GM23338 (cell line): ENCODE measurements at regions not wholly inside any gene's neighbourhood (a gene's known extent, or its start where the extent isn't known, plus 50 kb on each side); places are given as distances from the start of the nearest gene placed in this dataset.

Experiments used
- ATAC-seq: fragments of 200-7000 bp; cut with Tn5 transposase; 3 replicates; pipeline ENCODE4 v1.9.1; 2020
- DNase-seq: peaks from one replicate; pipeline ENCODE4 v3.0.0-alpha.2; 2015; ENCODE audit warnings: low spot score
- H2AFZ ChIP-seq: fragments of 200-600 bp; sonication (generic); 2 replicates; pipeline ENCODE4 v1.8.0; 2016; ENCODE audit warnings: antibody characterized with exemption, mild to moderate bottlenecking, moderate library complexity
- H3F3A ChIP-seq: fragments of 200-600 bp; sonication (generic); replicated peaks from 2 replicates; pipeline ENCODE4 v1.8.0; 2017; ENCODE audit warnings: antibody characterized with exemption, mixed run types, low read depth
- H3K27ac ChIP-seq: fragments of 200-600 bp; sonication (generic); 2 replicates; pipeline ENCODE4 v1.6.1; 2016; ENCODE audit warnings: low read depth
- H3K27me3 ChIP-seq: fragments of 200-600 bp; sonication (generic); 2 replicates; pipeline ENCODE4 v1.8.0; 2016; ENCODE audit warnings: mild to moderate bottlenecking, mixed run types, moderate library complexity; ENCODE audit not compliant: insufficient read depth
- H3K36me3 ChIP-seq: fragments of 200-600 bp; sonication (generic); 2 replicates; pipeline ENCODE4 v1.8.0; 2016; ENCODE audit warnings: mild to moderate bottlenecking; ENCODE audit not compliant: insufficient read depth
- H3K4me1 ChIP-seq: fragments of 200-600 bp; sonication (generic); 2 replicates; pipeline ENCODE4 v1.8.0; 2016; ENCODE audit warnings: mild to moderate bottlenecking, moderate library complexity; ENCODE audit not compliant: insufficient read depth
- H3K4me2 ChIP-seq: fragments of 200-600 bp; sonication (generic); 2 replicates; pipeline ENCODE4 v1.7.1; 2017; ENCODE audit warnings: mixed run types
- H3K4me3 ChIP-seq: fragments of 200-600 bp; sonication (generic); 2 replicates; pipeline ENCODE4 v1.6.1; 2016; ENCODE audit warnings: mixed run types
- H3K79me2 ChIP-seq: fragments of 200-600 bp; sonication (generic); replicated peaks from 2 replicates; pipeline ENCODE4 v1.8.0; 2017; ENCODE audit warnings: mild to moderate bottlenecking; ENCODE audit not compliant: insufficient read depth
- H3K9me2 ChIP-seq: fragments of 200-600 bp; sonication (generic); 2 replicates; pipeline ENCODE4 v1.8.0; 2017; ENCODE audit not compliant: insufficient read depth
- H4K20me1 ChIP-seq: fragments of 200-600 bp; sonication (generic); replicated peaks from 2 replicates; pipeline ENCODE4 v1.8.0; 2017; ENCODE audit warnings: mild to moderate bottlenecking; ENCODE audit not compliant: insufficient read depth
- H3K27ac Mint-ChIP-seq: 2 replicates; pipeline ENCODE4 v1.8.0; 2020; ENCODE audit warnings: inconsistent platforms, mild to moderate bottlenecking, moderate library complexity, mixed read lengths
- H3K27me3 Mint-ChIP-seq: 3 replicates; pipeline ENCODE4 v1.8.0; 2022; ENCODE audit warnings: low read depth, mild to moderate bottlenecking, moderate library complexity, mixed read lengths, inconsistent platforms; ENCODE audit not compliant: insufficient read depth, poor library complexity
- H3K36me3 Mint-ChIP-seq: 3 replicates; pipeline ENCODE4 v1.8.0; 2021; ENCODE audit warnings: low read depth, mild to moderate bottlenecking, inconsistent platforms, moderate library complexity, mixed read lengths
- H3K4me1 Mint-ChIP-seq: 3 replicates; pipeline ENCODE4 v1.8.0; 2020; ENCODE audit warnings: mild to moderate bottlenecking, inconsistent platforms, mixed read lengths
- H3K4me3 Mint-ChIP-seq: 3 replicates; pipeline ENCODE4 v1.8.0; 2021; ENCODE audit warnings: moderate library complexity, mild to moderate bottlenecking, inconsistent platforms, mixed read lengths
- H3K9me3 Mint-ChIP-seq: 3 replicates; pipeline ENCODE4 v1.8.0; 2020; ENCODE audit warnings: moderate library complexity, mild to moderate bottlenecking, inconsistent platforms, mixed read lengths
- CREB1 ChIP-seq: fragments of 250-450 bp; sonication (Bioruptor Pico); IDR thresholded peaks from 2 replicates; pipeline ENCODE4 v1.5.0; 2020; ENCODE audit warnings: low read depth, mild to moderate bottlenecking, moderate library complexity
- ETS1 ChIP-seq: IDR thresholded peaks from 2 replicates; pipeline ENCODE4 v1.6.1; 2016; ENCODE audit warnings: antibody characterized with exemption
- EZH2phosphoT487 ChIP-seq: fragments of 200-600 bp; sonication (generic); IDR thresholded peaks from one replicate; pipeline ENCODE4 v1.8.1; 2018; ENCODE audit warnings: antibody characterized with exemption; ENCODE audit not compliant: unreplicated experiment
- JUNB ChIP-seq: IDR thresholded peaks from one replicate; pipeline ENCODE4 v1.6.1; 2016; ENCODE audit warnings: antibody characterized with exemption; ENCODE audit not compliant: unreplicated experiment
- NANOG ChIP-seq: IDR thresholded peaks from 2 replicates; pipeline ENCODE4 v1.6.1; 2016; ENCODE audit warnings: antibody characterized with exemption, borderline replicate concordance
- POLR2AphosphoS5 ChIP-seq: IDR thresholded peaks from 2 replicates; pipeline ENCODE4 v1.6.1; 2016; ENCODE audit warnings: antibody characterized with exemption, low read depth
- REST ChIP-seq: IDR thresholded peaks from one replicate; pipeline ENCODE4 v1.6.1; 2018; ENCODE audit warnings: antibody characterized with exemption; ENCODE audit not compliant: unreplicated experiment
- ZNF331 ChIP-seq: fragments of 250-450 bp; sonication (Bioruptor Pico); IDR thresholded peaks from 2 replicates; pipeline ENCODE4 v1.5.0; 2020; ENCODE audit warnings: low read depth, mild to moderate bottlenecking, moderate library complexity
- ZNF462 ChIP-seq: fragments of 250-450 bp; sonication (Bioruptor Pico); IDR thresholded peaks from 2 replicates; pipeline ENCODE4 v1.5.0; 2020; ENCODE audit warnings: mild to moderate bottlenecking, moderate library complexity

GRCh38 chr6:23396949-23397348 is 729.1 kb upstream of the NRSN1 start:
- Mint-ChIP-seq H3K36me3 (no peaks in the 10 kb centered on the region), H3K4me1 (peaks cover 11% of the 10 kb centered on the region), H3K27me3 (no peaks in the 10 kb centered on the region), H3K9me3 (no peaks in the 10 kb centered on the region), H3K27ac (peak overlapping the region; percentile 92), H3K4me3 (no peak overlapping the region)
- DNase-seq, result peak; percentile 10
- H3K4me1 ChIP-seq, result peaks cover 16% of the 10 kb centered on the region
- H3K4me2 ChIP-seq, result peak overlapping the region; percentile 15
- no peaks in the 10 kb centered on the region; the same call in 1 of the 2 replicates for H3K9me2 ChIP-seq
- H3F3A ChIP-seq, result no peaks in the 10 kb centered on the region
- no peak overlapping the region for H2AFZ ChIP-seq
- no peaks in the 10 kb centered on the region for H4K20me1 ChIP-seq
- H3K27ac ChIP-seq, result 0 out of 2 replicates have a peak overlapping the region, but pooled peaks have one; percentile 22
- TF ChIP-seq ZNF331 (CRISPR knock-in tag) (no peak), CREB1 (CRISPR knock-in tag) (no peak), ZNF462 (CRISPR knock-in tag) (0 out of 2 replicates have a peak, but pooled peaks have one; percentile 28)
- H3K4me3 ChIP-seq, result no peak overlapping the region
- ATAC-seq, result peak; percentile 32; the same call in 2 of the 3 replicates
- no peaks in the 10 kb centered on the region for H3K27me3 ChIP-seq
- H3K36me3 ChIP-seq, result no peaks in the 10 kb centered on the region
- no peaks in the 10 kb centered on the region for H3K79me2 ChIP-seq

GRCh38 chr6:23403460-23403859 is 722.6 kb upstream of the NRSN1 start:
- Histone ChIP-seq H3F3A (no peaks in the 10 kb centered on the region), H3K36me3 (no peaks in the 10 kb centered on the region), H4K20me1 (no peaks in the 10 kb centered on the region), H3K4me2 (no peak overlapping the region), H3K27me3 (no peaks in the 10 kb centered on the region), H3K79me2 (no peaks in the 10 kb centered on the region), H3K4me1 (no peaks in the 10 kb centered on the region), H3K9me2 (no peaks in the 10 kb centered on the region), H2AFZ (no peak overlapping the region), H3K4me3 (no peak overlapping the region), H3K27ac (no peak overlapping the region)
- no peaks in the 10 kb centered on the region for H3K36me3 Mint-ChIP-seq
- no peak overlapping the region for H3K27ac Mint-ChIP-seq
- H3K4me3 Mint-ChIP-seq, result no peak overlapping the region
- ATAC-seq (no peak), DNase-seq (no peak)
- H3K9me3 Mint-ChIP-seq, result no peaks in the 10 kb centered on the region
- peaks cover under 1% of the 10 kb centered on the region; the same call in 1 of the 3 replicates for H3K4me1 Mint-ChIP-seq
- no peaks in the 10 kb centered on the region for H3K27me3 Mint-ChIP-seq
- TF ChIP-seq NANOG (no peak), REST (no peak), EZH2phosphoT487 (no peak), JUNB (no peak), CREB1 (CRISPR knock-in tag) (no peak), POLR2AphosphoS5 (no peak), ZNF331 (CRISPR knock-in tag) (no peak), ETS1 (no peak)
